Kidney capillary endothelial cell (primary cell): ENCODE measurements at regions not wholly inside any gene's neighbourhood (a gene's known extent, or its start where the extent isn't known, plus 50 kb on each side); places are given as distances from the start of the nearest gene placed in this dataset.

Experiments used
- DNase-seq: peaks from one replicate; pipeline ENCODE4 v3.0.0-alpha.2; 2018; ENCODE audit warnings: low spot score

DNA sequence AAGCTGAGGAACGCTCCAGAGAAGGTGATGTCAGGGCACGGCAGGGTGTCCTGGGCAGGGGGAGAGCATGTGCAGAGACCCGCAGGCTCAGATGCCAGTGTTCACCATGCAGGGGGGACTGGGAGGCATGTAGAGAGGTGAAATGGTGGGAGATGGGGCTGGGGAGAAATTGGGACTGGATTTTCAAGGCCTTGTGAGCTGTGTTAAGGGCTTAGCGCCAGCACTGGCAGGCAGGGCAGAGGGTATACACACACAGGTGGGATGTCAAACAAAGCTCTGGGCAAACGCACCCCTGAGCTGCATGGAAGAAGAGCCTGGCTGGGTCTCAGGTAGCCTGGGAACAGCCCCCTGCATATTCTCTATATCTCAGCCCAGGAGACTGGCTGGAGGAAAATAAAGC is 282.7 kb downstream of the SHQ1 start:
- DNase-seq = no peak

GRCh38 chr3:72563690-72564370 is 284.4 kb downstream of the SHQ1 start:
- no peak for DNase-seq

GRCh38 chr3:72560846-72561675 is 287.2 kb downstream of the SHQ1 start:
- DNase-seq = no peak

DNA sequence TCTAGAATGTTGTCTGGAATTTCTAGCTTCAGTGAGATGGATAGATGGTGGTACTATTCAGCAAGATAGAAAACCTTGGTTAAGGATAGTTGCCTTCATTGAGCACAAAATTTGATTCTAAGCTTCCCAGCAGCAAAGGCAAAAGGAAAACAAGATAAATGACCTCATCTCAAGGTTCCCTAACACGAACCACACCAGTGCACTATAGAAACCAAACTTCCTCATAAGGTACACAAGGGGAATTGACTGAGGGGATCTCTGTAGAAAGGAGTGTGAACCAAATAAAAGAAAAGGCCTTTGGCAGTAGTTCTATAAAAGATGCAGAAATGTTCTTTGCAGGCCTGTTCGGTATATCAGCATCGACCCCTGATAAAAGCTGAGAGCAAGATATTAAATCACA is 288.9 kb downstream of the SHQ1 start:
- DNase-seq = no peak

DNA sequence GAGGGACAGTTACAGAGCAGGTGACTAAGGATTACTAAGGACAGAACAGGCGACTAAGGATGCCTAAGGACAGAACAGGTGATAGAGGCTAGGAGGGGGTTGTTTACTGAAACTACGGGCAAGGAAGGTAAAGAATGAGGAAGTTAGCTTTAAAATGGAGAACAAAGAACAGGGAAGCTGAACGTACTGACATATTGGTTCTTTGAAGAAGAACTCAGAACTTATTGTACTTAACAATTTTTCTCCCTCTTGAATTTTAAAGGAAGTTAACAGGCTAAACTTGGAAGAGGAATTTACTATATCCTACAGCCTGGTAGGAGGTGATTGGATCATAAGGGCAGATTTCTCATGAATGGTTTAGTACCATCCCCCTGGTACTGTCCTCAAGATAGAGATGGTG is 290.2 kb downstream of the SHQ1 start:
- no peak for DNase-seq

GRCh38 chr3:72555714-72556113 is 292.5 kb downstream of the SHQ1 start:
- DNase-seq = no peak

DNA sequence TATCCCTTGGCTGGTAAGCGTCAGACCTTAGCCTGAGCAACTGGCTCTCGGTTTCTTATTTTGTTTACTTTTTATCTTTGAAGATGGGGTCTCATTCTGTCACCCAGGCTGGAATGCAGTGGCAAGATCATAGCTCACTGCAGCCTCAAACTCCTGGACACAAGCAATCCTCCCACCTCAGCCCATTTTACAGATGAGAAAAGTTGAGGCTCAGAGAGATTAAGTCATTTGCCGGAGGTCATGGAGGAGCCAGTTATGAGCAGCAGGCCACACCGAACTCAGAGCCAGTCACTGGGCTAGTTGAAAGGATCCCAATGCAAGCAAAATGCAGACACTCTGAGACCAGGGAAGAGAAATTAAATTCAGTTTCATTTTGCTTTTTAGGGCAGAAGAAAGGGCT is 293.6 kb downstream of the SHQ1 start:
- no peak for DNase-seq

DNA sequence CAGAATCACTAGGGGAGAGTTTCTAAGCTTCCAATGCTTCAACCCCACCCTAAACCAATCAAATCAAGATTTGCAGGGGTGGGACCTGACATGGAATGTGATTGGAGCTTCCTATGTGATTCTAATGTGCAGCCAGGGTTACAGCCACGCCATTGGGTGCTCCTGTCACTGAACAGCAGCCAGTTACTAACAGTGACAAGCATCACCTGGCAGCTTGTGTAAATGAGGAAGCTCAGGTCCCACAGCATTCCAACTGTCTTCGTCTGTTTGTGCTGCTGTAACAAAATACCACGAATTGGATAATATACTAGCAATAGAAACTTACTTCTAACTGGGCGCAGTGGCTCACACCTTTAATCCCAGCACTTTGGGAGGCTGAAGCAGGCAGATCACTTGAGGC is 294.9 kb downstream of the SHQ1 start:
- no peak for DNase-seq

GRCh38 chr3:72550582-72551262 is 297.5 kb downstream of the SHQ1 start:
- DNase-seq = no peak

GRCh38 chr3:72549761-72550581 is 298.3 kb downstream of the SHQ1 start:
- DNase-seq = no peak

GRCh38 chr3:72548981-72549380 is 299.3 kb downstream of the SHQ1 start:
- DNase-seq = no peak

DNA sequence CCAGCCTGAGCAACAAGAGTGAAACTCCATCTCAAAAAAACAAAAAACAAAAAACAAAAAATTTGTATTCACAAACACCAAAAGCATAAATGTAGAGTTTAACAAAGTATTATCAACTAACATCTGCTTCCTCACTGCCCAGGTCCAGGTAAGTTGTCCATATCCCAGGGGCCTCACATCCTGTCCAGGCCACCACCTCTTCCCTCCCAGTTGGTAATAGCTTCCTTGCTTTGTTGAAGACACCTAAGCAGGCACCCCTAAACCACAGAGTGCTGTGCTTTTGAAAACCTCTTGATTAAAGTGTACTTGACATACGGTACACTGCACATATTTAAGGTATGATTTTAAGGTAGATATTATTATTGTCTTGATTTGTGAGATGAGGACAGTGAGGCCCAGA is 299.8 kb downstream of the SHQ1 start:
- no peak for DNase-seq

DNA sequence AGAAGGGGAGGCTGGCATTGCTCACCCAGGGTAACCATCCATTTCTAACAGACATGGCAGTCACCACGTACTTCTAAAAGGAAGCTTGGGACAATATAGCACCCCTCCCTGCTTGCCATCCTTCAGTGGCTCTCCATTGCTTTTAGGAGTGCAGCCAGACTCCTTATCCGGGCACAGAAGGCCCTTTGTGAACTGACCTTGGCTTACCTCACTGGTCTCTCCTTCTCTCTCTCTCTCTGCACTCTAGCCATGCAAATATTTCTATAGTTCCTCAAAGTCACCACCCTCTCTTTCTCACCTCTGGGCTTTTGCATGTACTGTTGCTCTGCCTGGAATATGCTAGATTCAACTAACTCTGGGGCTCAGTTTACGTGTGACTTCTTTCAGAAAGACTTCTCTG is 301.1 kb downstream of the SHQ1 start:
- DNase-seq = no peak

- no peak for DNase-seq
Observed at GRCh38 chr3:72544239-72544638, 304.0 kb downstream of the SHQ1 start.

- no peak for DNase-seq
Observed at GRCh38 chr3:72543246-72543645, 305.0 kb downstream of the SHQ1 start.

DNA sequence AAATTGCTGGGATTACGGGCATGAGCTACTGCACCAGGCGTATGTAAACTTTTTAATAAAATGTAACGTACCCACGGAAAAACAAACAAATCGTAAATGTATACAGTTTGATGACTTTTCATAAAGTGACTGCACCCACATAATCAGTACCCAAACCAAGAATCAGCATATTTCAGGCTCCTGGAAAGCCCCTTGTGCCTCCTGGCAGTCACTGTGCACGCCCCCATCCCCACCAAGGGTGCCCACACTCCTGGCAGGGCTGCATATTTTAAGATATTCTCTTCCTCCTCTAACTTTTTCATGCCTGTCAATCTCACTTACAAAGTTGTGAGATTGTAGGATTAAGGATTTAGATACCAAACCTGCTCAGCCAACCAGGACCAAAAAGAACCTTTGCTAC is 305.5 kb downstream of the SHQ1 start:
- DNase-seq = no peak

DNA sequence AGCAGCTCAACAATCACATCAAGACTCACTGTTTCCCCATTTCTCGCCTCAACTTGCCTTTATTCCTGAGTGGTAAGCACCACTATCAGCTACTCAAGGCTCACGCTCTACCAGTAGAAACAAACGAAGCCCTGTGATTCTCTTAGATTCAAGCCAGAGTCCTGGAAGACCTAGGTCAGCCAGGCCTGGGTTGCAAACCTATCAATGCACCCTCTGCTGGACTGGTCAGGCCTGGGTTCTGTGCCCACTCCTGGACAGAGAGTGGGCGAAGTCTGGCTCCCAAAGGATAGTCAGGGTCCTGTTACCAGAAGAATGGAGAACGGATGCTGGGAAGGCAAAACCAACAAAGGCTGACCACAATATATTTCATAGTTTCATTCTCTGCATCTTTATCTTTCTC is 308.4 kb downstream of the SHQ1 start:
- no peak for DNase-seq

DNA sequence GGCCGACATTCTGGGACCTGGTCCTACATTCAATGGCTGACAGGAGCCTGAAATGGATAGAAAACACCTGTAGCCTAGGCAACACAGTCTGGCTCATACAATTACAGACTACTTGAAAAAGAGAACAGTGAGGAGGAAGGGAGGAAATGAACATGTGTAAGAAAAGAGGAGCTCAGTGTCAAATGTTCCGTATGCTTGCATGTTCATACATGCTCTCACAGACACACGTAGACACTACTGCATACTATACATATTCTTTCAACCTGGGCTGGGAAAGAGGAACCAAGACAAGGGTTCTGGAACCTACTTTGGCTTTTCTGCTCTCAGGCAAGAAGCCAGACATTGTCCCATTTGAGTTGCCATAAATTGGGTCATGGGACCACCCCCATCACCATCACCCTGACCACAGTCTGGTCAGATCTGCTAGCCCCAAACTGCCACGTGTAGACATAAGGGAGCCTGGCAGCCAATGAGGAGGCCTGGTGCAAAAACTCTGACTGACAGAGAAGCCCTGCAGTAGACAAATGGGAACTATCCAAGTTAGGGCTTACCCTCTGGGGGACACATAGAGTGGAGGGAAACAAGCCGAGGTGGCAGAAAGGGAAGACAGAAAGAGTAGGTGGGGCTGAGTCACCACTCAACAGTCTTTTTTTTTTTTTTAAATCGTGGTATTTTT is 310.0 kb downstream of the SHQ1 start:
- no peak for DNase-seq

DNA sequence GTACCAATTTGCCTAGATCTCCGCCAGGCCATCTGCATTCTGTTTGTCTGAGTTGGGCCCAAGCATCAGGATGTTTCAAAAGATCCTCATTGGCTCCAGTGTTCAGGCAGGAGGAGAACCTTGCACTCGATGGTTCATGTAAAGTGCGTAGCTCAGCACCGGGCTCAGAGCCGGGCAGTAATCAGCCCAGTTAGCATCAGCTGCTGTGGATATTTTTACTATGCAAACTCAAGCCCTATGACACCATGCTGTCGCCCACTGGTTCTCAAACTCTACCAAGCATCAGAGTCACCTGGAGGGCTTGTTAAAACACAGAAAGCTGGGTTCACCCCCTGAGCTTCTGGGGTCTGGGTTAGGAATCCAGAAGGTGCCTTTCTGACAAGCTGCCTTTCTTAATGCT is 310.8 kb downstream of the SHQ1 start:
- DNase-seq = no peak

- no peak for DNase-seq
Observed at GRCh38 chr3:72536878-72537267, 311.4 kb downstream of the SHQ1 start.

DNA sequence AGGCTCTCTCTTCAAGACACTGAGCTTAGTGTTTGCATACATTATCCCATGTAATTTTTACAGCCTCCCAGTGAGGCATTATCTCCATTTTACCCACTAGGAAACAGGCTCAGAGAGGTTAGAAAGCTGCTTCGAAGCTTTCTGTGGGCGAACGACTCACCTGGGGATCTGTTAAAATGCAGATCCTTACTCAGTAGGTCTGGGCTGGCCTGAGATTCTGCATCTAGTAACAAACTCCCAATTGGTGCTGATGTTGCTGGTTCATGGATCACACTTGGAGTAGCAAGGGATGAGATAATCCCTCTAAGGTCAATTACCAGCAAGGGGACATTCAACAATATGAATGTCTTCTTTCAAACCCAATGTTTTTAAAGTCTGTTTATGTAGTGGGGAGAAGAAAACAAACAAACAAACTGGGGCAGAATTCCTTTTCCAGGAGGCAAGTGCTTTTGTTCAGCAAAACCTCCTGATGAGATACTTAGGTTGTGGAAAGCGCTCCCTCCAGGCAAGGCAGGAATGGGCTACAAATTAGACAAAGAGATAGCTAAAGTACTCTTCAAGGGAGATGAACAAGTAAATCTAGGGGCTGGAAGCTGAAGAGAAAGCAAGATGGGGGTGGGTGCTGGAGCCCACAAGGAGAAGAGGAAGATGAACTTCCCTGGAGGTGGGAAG is 311.9 kb downstream of the SHQ1 start:
- DNase-seq = no peak
